WTC11 (cell line): ENCODE measurements at regions not wholly inside any gene's neighbourhood (a gene's known extent, or its start where the extent isn't known, plus 50 kb on each side); places are given as distances from the start of the nearest gene placed in this dataset.

ENCODE experiments used
- ATAC-seq: fragments of 200-7000 bp; cut with Tn5 transposase; 2 replicates; pipeline ENCODE4 v1.10.0; 2021; ENCODE audit warnings: mild to moderate bottlenecking, moderate library complexity
- CTCF ChIA-PET: fragments of 300-600 bp; sonication (Branson Sonifier 250); formaldehyde crosslinking; loops from one replicate; lab custom pipeline; 2021; ENCODE audit warnings: antibody characterized with exemption; lab: Charles Lee
- POLR2A ChIA-PET: fragments of 350-600 bp; sonication (Branson Sonifier 250); formaldehyde crosslinking; loops from one replicate; lab custom pipeline; 2021; ENCODE audit warnings: antibody characterized with exemption; lab: Charles Lee
- DNase-seq: peaks from one replicate; pipeline ENCODE4 v3.0.0; 2021; ENCODE audit warnings: low spot score
- H3K27ac Mint-ChIP-seq: 2 replicates; pipeline ENCODE4 v1.8.0; 2021; ENCODE audit warnings: mixed read lengths
- H3K27me3 Mint-ChIP-seq: 2 replicates; pipeline ENCODE4 v1.8.0; 2021; ENCODE audit warnings: low read depth, mild to moderate bottlenecking, moderate library complexity, mixed read lengths
- H3K36me3 Mint-ChIP-seq: 2 replicates; pipeline ENCODE4 v1.8.0; 2021; ENCODE audit warnings: mixed read lengths
- H3K4me1 Mint-ChIP-seq: 2 replicates; pipeline ENCODE4 v1.8.0; 2022; ENCODE audit warnings: mixed read lengths
- H3K4me3 Mint-ChIP-seq: 2 replicates; pipeline ENCODE4 v1.8.0; 2021; ENCODE audit warnings: mild to moderate bottlenecking, moderate library complexity, mixed read lengths
- H3K9me3 Mint-ChIP-seq: 2 replicates; pipeline ENCODE4 v1.8.0; 2021; ENCODE audit warnings: mixed read lengths
- CBFB ChIP-seq: sonication (generic); formaldehyde crosslinking; IDR thresholded peaks from 2 replicates; pipeline ENCODE4 v1.8.1; 2022; ENCODE audit warnings: mild to moderate bottlenecking, low read depth, missing genetic modification reagents
- CDX4 ChIP-seq: fragments of 250-450 bp; sonication (Bioruptor Pico); IDR thresholded peaks from 2 replicates; pipeline ENCODE4 v1.9.0; 2021; ENCODE audit warnings: moderate library complexity, mild to moderate bottlenecking, inconsistent platforms, borderline replicate concordance
- ESRRA ChIP-seq: sonication (generic); formaldehyde crosslinking; IDR thresholded peaks from 2 replicates; pipeline ENCODE4 v1.8.1; 2022; ENCODE audit warnings: mild to moderate bottlenecking, missing genetic modification reagents, borderline replicate concordance
- FOXP1 ChIP-seq: sonication (generic); formaldehyde crosslinking; IDR thresholded peaks from 2 replicates; pipeline ENCODE4 v1.8.0; 2022; ENCODE audit warnings: missing genetic modification reagents, mild to moderate bottlenecking, moderate library complexity, borderline replicate concordance
- HMGA2 ChIP-seq: fragments of 250-450 bp; sonication (Bioruptor Pico); IDR thresholded peaks from 2 replicates; pipeline ENCODE4 v1.4.0; 2021; ENCODE audit warnings: mild to moderate bottlenecking, moderate library complexity
- JUN ChIP-seq: sonication (generic); formaldehyde crosslinking; IDR thresholded peaks from 2 replicates; pipeline ENCODE4 v1.8.0; 2023; ENCODE audit warnings: mild to moderate bottlenecking, missing genetic modification reagents
- MYBL2 ChIP-seq: sonication (generic); formaldehyde crosslinking; IDR thresholded peaks from 2 replicates; pipeline ENCODE4 v1.8.1; 2023; ENCODE audit warnings: mild to moderate bottlenecking, moderate library complexity, missing genetic modification reagents
- NFE2L1 ChIP-seq: sonication (generic); formaldehyde crosslinking; IDR thresholded peaks from 2 replicates; pipeline ENCODE4 v1.8.1; 2023; ENCODE audit warnings: missing genetic modification reagents
- NR2C2 ChIP-seq: sonication (generic); formaldehyde crosslinking; IDR thresholded peaks from 2 replicates; pipeline ENCODE4 v1.8.0; 2022; ENCODE audit warnings: mild to moderate bottlenecking, missing genetic modification reagents
- OVOL2 ChIP-seq: fragments of 250-450 bp; sonication (Bioruptor Pico); IDR thresholded peaks from 2 replicates; pipeline ENCODE4 v1.9.0; 2021; ENCODE audit warnings: mild to moderate bottlenecking, borderline replicate concordance
- PRDM15 ChIP-seq: sonication (generic); formaldehyde crosslinking; IDR thresholded peaks from 2 replicates; pipeline ENCODE4 v1.8.0; 2022; ENCODE audit warnings: missing genetic modification reagents
- STAT6 ChIP-seq: sonication (generic); formaldehyde crosslinking; conservative IDR thresholded peaks from 2 replicates; pipeline ENCODE4 v1.8.1; 2023; ENCODE audit warnings: mild to moderate bottlenecking, low read depth, missing genetic modification reagents, moderate library complexity
- TP53 ChIP-seq: sonication (generic); formaldehyde crosslinking; IDR thresholded peaks from 2 replicates; pipeline ENCODE4 v1.8.1; 2023; ENCODE audit warnings: mild to moderate bottlenecking, missing genetic modification reagents
- ZNF425 ChIP-seq: fragments of 250-450 bp; sonication (Bioruptor Pico); conservative IDR thresholded peaks from 2 replicates; pipeline ENCODE4 v1.9.0; 2021; ENCODE audit warnings: mild to moderate bottlenecking
- ZNF532 ChIP-seq: fragments of 250-450 bp; sonication (Bioruptor Pico); IDR thresholded peaks from 2 replicates; pipeline ENCODE4 v1.9.0; 2021; ENCODE audit warnings: mild to moderate bottlenecking, borderline replicate concordance
- ZSCAN18 ChIP-seq: fragments of 250-450 bp; sonication (Bioruptor Pico); IDR thresholded peaks from 2 replicates; pipeline ENCODE4 v2.1.2; 2022; ENCODE audit warnings: mild to moderate bottlenecking, moderate library complexity

- TF ChIP-seq PRDM15 (CRISPR knock-in tag) (no peak), HMGA2 (CRISPR knock-in tag) (no peak), MYBL2 (CRISPR knock-in tag) (no peak), NFE2L1 (CRISPR knock-in tag) (no peak), ESRRA (no peak), ZNF425 (CRISPR knock-in tag) (no peak)
Observed at GRCh38 chr7:17090751-17091150, 207.7 kb upstream of the AHR start (continued).

GRCh38 chr7:17093461-17093860 lies 205.0 kb upstream of the AHR start:
- Mint-ChIP-seq H3K4me1 (peaks cover 24% of the 10 kb centered on the region), H3K27ac (no peak overlapping the region), H3K9me3 (no peaks in the 10 kb centered on the region), H3K36me3 (no peaks in the 10 kb centered on the region), H3K27me3 (no peaks in the 10 kb centered on the region), H3K4me3 (no peak overlapping the region)
- CTCF ChIA-PET, result no interaction called here
- POLR2A ChIA-PET, result no interaction called here
- ATAC-seq (no peak), DNase-seq (no peak)
- TF ChIP-seq STAT6 (CRISPR knock-in tag) (no peak), CBFB (CRISPR knock-in tag) (no peak), PRDM15 (CRISPR knock-in tag) (no peak), ZNF532 (CRISPR knock-in tag) (no peak), NR2C2 (CRISPR knock-in tag) (no peak), OVOL2 (CRISPR knock-in tag) (no peak), JUN (CRISPR knock-in tag) (no peak), FOXP1 (CRISPR knock-in tag) (no peak), TP53 (no peak), ZSCAN18 (no peak), CDX4 (no peak)
